Keratinocyte (primary cell): ENCODE measurements at regions not wholly inside any gene's neighbourhood (a gene's known extent, or its start where the extent isn't known, plus 50 kb on each side); places are given as distances from the start of the nearest gene placed in this dataset.

ENCODE experiments used
- DNase-seq: peaks from one replicate; pipeline ENCODE4 v3.0.0-alpha.2; 2011; ENCODE audit warnings: low read depth, missing footprints, low spot score
- FAIRE-seq: peaks from 2 replicates; lab custom pipeline; 2011; peaks lifted over from hg19 to GRCh38; lab: Jason Lieb, UNC
- H2AFZ ChIP-seq: 2 replicates; pipeline ENCODE4 v1.6.0; 2012; ENCODE audit warnings: low read length, control low read depth, inconsistent platforms; ENCODE audit not compliant: control insufficient read depth
- H3K27ac ChIP-seq: 2 replicates; pipeline ENCODE4 v1.5.1; 2011; ENCODE audit warnings: low read length; ENCODE audit not compliant: control insufficient read depth, insufficient read depth
- H3K27me3 ChIP-seq: 3 replicates; pipeline ENCODE4 v1.6.0; 2011; ENCODE audit warnings: low read length; ENCODE audit not compliant: control insufficient read depth, insufficient read depth; ENCODE audit errors: extremely low read depth
- H3K36me3 ChIP-seq, 2 experiments: 2 replicates in 1 of 2; 3 replicates in 1 of 2; pipeline ENCODE4 v1.5.1; 2011; ENCODE audit warnings: low read length in 2 of 2, mild to moderate bottlenecking in 1 of 2; ENCODE audit not compliant: control insufficient read depth in 2 of 2, insufficient read depth in 2 of 2; ENCODE audit errors: extremely low read depth in 1 of 2
- H3K4me1 ChIP-seq: 3 replicates; pipeline ENCODE4 v1.5.1; 2011; ENCODE audit warnings: low read length; ENCODE audit not compliant: control insufficient read depth, insufficient read depth; ENCODE audit errors: extremely low read depth
- H3K4me2 ChIP-seq: 3 replicates; pipeline ENCODE4 v1.6.0; 2011; ENCODE audit warnings: low read depth, low read length; ENCODE audit not compliant: control insufficient read depth, insufficient read depth; ENCODE audit errors: extremely low read depth
- H3K4me3 ChIP-seq, 3 experiments: fragments of 200-600 bp in 1 of 3; sonication (generic) in 1 of 3; 2 replicates in 2 of 3; 3 replicates in 1 of 3; pipeline ENCODE4 v1.5.1; 2011 to 2016; ENCODE audit warnings: low read length in 3 of 3, mild to moderate bottlenecking in 3 of 3, control low read depth in 2 of 3, inconsistent platforms in 1 of 3, low read depth in 1 of 3, mixed read lengths in 1 of 3, mixed run types in 1 of 3, moderate library complexity in 1 of 3; ENCODE audit not compliant: control insufficient read depth in 2 of 3, insufficient read depth in 2 of 3; ENCODE audit errors: extremely low read depth in 1 of 3
- H3K79me2 ChIP-seq: 2 replicates; pipeline ENCODE4 v1.6.0; 2012; ENCODE audit warnings: low read length; ENCODE audit not compliant: control insufficient read depth, insufficient read depth
- H3K9ac ChIP-seq: 3 replicates; pipeline ENCODE4 v1.6.0; 2011; ENCODE audit warnings: low read length; ENCODE audit not compliant: control insufficient read depth, insufficient read depth; ENCODE audit errors: extremely low read depth
- H3K9me1 ChIP-seq: 3 replicates; pipeline ENCODE4 v1.6.0; 2011; ENCODE audit warnings: low read length; ENCODE audit not compliant: control insufficient read depth, insufficient read depth; ENCODE audit errors: extremely low read depth
- H3K9me3 ChIP-seq: 2 replicates; pipeline ENCODE4 v1.5.1; 2012; ENCODE audit warnings: low read depth, low read length; ENCODE audit not compliant: control insufficient read depth
- H4K20me1 ChIP-seq: 3 replicates; pipeline ENCODE4 v1.6.0; 2011; ENCODE audit warnings: low read length; ENCODE audit not compliant: control insufficient read depth, insufficient read depth; ENCODE audit errors: extremely low read depth
- CTCF ChIP-seq, 3 experiments: IDR thresholded peaks in 1 of 3; conservative IDR thresholded peaks in 1 of 3; optimal IDR thresholded peaks in 1 of 3; 2 replicates in 2 of 3; 3 replicates in 1 of 3; pipeline versions ENCODE3 to v1.5.1; 2011; ENCODE audit warnings: low read length in 3 of 3, mild to moderate bottlenecking in 3 of 3, moderate library complexity in 2 of 3, control low read depth in 1 of 3, inconsistent platforms in 1 of 3; ENCODE audit not compliant: insufficient read depth in 2 of 3; ENCODE audit errors: extremely low read depth in 1 of 3
- EZH2 ChIP-seq: IDR thresholded peaks from one replicate; pipeline ENCODE4 v1.6.1; 2012; ENCODE audit warnings: inconsistent platforms, mild to moderate bottlenecking, low read length, moderate library complexity
- dilution Hi-C: fragments of 300-500 bp; cut with MboI; formaldehyde crosslinking; loops from one replicate; pipeline ENCODE4 v1.7.0; 2020; ENCODE audit warnings: low sequenced_read_pairs; ENCODE audit not compliant: extremely low pct_ligation_motif_present

DNA sequence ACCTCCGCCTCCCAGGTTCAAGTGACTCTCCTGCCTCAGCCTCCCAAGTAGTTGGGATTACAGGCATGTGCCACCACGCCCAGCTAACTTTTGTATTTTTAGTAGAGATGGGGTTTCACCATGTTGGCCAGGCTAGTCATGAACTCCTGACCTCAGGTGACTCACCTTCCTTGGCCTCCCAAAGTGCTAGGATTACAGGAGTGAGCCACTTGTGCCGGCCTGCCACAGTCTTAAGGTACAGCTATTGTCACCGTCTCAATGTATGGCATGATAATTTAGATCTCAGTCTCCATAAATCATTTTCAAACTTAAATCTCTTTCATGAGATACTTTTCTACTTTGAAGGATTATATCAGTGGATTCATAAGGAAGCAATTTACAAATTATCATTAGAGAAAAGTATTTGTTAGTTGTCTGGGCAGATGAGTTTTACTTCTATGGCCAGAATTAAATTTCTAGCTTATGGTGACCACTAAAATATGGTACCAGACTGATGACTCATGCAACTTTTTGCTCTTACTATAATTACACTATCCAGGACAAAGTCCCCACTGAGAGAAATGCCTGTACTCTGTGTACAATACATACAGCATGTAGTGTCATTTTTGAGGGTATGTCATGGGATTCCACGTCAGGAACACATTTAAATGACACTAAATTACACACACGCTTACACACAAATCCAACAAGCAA is 1230.3 kb upstream of the GOT2 start:
- no peak overlapping the region for H3K27ac ChIP-seq

DNA sequence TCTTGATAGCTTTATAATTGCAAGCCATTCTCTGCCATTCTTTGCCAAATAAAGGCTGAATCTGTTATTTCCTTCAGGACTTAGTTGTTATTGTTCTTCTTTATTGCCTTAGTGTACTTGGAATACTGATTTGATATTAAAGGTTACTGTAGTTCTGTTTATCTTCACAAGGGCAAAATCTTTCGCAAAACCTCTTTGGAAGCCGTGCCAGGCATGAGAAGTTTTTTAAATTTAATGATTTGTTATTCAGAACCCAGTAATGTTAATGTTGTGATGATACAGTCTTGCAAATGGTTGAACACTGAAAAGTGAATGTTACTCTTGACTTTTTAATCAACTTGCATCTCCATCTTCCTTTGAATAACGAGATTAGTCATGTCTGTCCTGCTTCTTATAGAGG is 1225.2 kb upstream of the GOT2 start:
- Histone ChIP-seq H3K4me3 (no peak overlapping the region), H3K27ac (no peak overlapping the region), H3K36me3 (no peaks in the 10 kb centered on the region), H3K4me1 (no peaks in the 10 kb centered on the region), H3K9ac (no peak overlapping the region), H3K4me2 (no peak overlapping the region), H3K27me3 (no peaks in the 10 kb centered on the region), H2AFZ (no peak overlapping the region), H3K9me1 (no peaks in the 10 kb centered on the region), H3K9me3 (peaks cover 2% of the 10 kb centered on the region), H4K20me1 (no peaks in the 10 kb centered on the region), H3K79me2 (no peaks in the 10 kb centered on the region)
- dilution Hi-C loops = no loop called here
- TF ChIP-seq EZH2 (no peak), CTCF (optimal IDR thresholded peaks at IDR 0.05 in 1 of 3, IDR thresholded peaks at IDR 0.05 in 1 of 3, conservative IDR thresholded peaks at IDR 0.05 in 1 of 3; ENCODE audit: extremely low read depth in 1 of 3, insufficient read depth in 2 of 3, low read length in 3 of 3) (no peak)
- FAIRE-seq (no peak), DNase-seq (no peak)

More for the DNA sequence above, 1230.3 kb upstream of the GOT2 start:
- no peak overlapping the region for H3K9ac ChIP-seq
- FAIRE-seq = no peak
- no peak overlapping the region for H3K4me2 ChIP-seq
- dilution Hi-C loops = no loop called here
- no peak overlapping the region for H3K4me3 ChIP-seq
- H4K20me1 ChIP-seq = no peaks in the 10 kb centered on the region
- H2AFZ ChIP-seq = no peak overlapping the region
- no peaks in the 10 kb centered on the region for H3K27me3 ChIP-seq
- TF ChIP-seq EZH2 (no peak), CTCF (optimal IDR thresholded peaks at IDR 0.05 in 1 of 3, IDR thresholded peaks at IDR 0.05 in 1 of 3, conservative IDR thresholded peaks at IDR 0.05 in 1 of 3; ENCODE audit: extremely low read depth in 1 of 3, insufficient read depth in 2 of 3, low read length in 3 of 3) (no peak)
- no peaks in the 10 kb centered on the region for H3K79me2 ChIP-seq
- no peaks in the 10 kb centered on the region for H3K9me1 ChIP-seq
- no peaks in the 10 kb centered on the region for H3K36me3 ChIP-seq
- H3K4me1 ChIP-seq = no peaks in the 10 kb centered on the region
- H3K9me3 ChIP-seq = no peaks in the 10 kb centered on the region
- DNase-seq = no peak
